NCI-H2029 treated with DMSO at 0.1 percent for 48 hours (cell line): ENCODE measurements at regions not wholly inside any gene's neighbourhood (a gene's known extent, or its start where the extent isn't known, plus 50 kb on each side); places are given as distances from the start of the nearest gene placed in this dataset.
A peak's percentile ranks its signal among the peaks of the same experiment; 100 is the strongest.

Experiments used
- DNase-seq: peaks from one replicate; lab custom pipeline; 2025; lab: John Stamatoyannopoulos, UW

DNA sequence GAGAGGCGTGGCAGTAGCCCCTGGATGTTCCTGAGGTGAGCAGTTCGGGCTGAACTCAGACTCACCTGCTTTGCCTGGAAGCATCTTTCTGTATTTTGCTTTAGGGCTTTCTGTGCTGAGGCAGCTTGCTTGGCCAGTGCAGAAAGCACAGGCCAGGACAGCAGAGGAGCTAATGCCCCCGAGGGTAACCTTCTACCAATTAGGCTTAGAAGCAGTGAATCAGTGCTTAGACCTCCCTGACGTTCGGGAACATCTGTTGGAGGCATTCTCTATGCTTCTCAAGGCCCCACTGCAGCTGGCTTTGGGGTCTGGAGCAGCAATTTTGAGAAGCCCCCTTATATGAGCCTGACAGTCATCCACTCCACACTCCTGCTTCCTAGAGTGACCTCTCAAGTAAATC lies 350.7 kb upstream of the PROK2 start:
- no peak for DNase-seq

DNA sequence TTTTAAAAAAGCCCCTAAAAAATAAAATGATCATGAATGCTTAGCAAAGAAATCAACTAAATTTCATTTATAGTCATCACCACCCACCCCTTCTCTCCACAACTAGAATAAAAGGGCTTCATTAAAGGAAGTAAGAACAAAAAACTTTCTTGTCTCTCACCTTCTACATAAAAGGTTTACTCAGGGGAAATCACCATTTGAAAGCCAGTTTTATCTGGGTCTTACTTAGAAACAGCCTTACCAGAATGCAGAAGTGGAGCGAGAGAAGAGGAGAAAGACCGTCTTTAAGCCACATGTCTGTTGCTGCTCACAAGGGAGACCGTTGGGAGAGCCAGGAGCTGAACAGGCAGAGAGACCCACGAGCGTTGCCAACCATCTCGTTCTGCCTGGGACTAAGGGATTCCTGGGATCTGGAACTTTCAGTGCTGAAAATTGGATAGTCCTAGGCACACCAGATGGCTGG lies 350.1 kb upstream of the PROK2 start:
- DNase-seq = no peak

DNA sequence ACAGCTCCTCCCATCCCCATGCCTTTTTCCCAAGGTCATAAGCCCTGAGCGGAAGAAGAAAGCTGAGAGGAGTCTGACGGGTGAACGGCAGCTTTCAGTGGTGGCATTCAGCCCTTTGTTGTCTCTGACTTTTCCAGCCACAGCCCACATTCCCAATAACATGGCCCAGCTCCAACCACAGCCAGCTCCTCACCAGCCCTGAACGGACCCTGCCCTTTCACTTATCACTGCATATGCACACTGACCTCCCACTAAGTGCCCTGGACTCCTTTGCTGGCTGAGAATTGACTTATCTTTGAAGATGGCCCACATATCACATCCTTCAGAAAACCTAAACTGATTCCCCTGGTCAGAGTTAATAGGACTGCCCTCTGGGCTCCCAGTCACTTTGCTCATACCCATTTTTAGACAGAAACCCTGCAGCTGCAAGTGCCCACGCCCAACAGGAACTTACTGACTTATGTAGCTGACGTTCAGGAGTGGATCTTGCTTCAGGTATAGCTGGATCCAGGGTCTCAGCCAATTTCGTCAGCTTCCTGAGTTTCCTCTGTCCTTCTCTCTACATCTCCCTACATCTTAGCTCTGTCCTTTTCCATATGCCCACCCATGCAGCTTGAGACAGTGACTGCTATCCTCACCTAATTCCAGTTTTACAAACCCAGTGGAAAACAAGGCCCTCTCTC lies 348.5 kb upstream of the PROK2 start:
- DNase-seq = no peak

DNA sequence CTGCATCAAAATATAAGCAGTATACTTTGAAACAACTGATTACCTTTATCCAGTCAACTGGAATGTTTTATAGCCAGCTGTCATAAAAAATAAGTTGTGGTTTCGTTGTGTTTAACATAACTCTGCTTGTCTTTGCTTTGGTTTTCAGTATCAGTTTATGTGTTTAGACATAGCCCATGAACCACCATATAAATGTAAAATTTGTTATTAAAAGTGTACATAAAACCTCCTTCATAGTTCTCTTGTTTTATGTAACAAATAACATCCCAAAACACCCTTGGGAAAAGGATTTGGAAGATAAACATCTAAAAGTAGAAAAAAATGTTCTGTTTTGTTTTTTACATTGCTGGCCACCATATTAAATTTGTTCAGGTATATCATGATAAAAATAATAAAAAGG lies 347.0 kb upstream of the PROK2 start:
- DNase-seq = no peak

DNA sequence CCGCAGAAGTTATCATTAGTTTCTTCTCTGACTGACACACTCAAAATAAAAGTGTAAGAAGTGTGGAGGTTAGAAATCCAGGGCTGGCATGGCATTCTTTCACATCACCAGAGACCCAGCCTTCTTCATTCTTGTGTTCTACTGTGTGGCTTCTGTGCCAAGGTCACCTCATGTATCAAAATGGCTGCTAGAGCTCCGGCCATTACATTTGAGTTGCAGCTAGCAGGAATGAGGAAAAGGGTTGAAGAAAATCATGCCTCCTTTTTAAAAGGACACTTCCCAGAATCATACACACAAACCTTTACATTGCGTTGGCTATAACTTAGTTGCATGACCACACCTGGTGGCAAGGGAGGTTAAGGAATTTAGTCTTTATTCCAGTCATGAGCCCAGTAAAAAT lies 345.6 kb upstream of the PROK2 start:
- no peak for DNase-seq

DNA sequence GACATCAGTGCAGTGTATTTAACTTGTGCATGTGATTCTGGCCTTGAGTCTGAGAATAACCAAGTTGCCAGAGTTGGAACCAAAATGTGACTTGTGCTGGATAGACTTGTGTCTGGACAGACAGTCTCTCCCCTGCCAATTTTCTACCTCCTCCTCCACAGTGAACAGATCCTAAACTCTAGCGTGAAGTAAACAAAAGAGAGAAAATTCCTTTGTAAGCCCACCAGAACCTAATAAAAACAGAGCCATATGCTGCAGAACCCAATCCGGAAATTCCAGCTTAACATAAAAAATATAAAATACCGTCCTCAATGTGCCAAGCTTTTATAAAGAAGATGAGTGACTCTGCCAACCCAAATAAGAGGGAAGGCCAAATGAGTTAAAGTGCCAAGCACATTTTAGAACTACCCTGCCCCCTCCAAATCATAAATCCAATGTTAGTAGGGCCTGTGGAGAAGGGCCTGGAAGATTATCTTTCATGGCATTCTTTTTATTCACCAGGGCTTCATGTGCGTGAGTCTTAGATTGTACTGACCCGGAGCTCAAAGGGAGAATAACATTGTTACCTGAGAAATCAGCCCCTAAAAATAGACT lies 344.6 kb upstream of the PROK2 start:
- no peak for DNase-seq

DNA sequence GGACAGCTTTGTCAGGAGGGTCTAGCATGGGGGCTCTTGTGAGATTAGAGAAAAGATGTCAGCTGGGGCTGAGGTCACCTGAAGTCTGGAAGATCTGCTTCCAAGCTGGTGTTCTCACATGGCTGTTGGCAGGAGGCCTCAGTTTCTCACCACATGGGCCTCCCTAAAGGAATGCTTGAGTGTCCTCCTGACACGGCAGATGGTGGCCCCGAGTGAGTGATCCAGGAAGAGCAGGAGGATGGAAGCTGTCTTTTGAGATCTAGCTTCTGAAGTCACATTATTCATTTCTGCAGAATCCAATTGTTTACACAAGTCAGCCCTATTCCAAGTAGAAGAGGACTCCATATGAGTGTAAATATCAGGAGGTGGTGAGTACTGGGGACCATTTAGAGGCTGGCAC lies 344.0 kb upstream of the PROK2 start:
- no peak for DNase-seq

DNA sequence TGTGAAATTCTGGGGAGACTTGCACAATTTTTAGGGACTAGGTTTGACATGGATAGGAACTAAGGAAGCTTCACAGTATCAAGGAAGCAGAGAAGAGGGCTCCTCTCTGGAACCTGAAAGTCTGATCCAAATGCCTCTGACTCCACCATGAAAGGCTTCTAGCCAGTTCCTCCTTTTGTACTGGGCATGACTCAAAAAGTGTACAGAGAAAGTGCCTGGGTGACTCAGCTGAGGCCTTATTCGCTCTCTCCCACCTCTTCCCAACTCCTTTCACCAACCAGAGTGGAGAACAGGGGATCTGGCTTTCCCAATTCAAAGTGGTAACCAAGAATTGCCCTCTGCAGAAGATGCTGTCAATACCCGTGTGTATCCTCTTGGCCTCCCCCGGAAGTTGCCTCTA lies 342.9 kb upstream of the PROK2 start:
- DNase-seq = no peak

DNA sequence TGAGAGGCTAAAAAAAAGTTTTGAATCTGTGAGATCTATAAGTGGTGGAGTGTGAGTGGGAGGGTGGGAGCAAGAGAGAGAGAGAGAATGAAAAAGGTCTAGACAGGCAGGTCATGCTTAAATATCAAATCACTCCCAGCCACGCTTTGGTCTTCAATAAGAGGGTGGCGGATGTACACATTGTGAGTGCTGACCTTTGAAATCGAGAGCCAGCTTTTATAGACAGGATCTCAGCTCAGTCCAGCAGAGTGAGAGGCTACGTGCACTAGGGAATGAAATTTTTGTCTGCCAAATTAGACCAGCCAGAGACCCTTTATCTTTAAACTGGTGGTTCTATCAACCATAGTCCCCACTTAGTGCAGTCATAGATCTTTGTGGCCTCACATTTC lies 342.3 kb upstream of the PROK2 start:
- no peak for DNase-seq

DNA sequence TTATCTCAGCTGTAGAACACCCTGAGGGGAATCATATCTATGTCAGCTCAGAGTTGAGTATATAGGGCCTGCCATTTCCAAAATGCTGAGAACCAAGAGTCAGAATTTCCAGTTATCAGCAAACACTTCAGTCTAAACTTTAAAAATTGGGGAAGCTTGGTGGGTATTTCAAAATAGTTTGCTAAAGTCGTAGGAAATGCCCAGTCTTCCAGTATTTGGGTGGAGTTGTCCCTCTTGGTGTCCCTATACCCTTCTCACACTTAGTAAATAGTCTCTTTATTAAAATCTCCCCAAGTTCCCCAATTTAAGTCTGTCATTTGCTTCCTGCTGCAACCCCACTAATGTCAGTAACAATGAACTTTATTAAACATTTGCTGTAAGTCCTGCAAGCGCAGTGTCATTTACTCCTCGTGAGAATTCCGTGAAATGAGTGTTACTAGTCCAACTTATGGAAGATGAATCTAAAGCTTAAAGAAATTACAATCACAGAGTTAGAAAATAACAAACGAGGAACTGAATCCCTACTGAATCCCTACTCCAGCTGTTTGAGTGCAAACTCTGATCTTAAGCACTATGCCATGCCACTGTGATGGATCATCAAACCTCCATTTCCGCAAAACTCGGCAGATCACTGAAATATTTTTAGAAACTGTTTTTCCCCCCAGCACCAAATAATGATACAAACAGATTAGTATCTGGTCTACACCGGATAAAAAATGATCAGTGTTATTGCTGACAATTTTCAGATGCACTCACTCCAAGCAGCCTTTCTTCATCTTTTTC lies 341.7 kb upstream of the PROK2 start:
- no peak for DNase-seq

DNA sequence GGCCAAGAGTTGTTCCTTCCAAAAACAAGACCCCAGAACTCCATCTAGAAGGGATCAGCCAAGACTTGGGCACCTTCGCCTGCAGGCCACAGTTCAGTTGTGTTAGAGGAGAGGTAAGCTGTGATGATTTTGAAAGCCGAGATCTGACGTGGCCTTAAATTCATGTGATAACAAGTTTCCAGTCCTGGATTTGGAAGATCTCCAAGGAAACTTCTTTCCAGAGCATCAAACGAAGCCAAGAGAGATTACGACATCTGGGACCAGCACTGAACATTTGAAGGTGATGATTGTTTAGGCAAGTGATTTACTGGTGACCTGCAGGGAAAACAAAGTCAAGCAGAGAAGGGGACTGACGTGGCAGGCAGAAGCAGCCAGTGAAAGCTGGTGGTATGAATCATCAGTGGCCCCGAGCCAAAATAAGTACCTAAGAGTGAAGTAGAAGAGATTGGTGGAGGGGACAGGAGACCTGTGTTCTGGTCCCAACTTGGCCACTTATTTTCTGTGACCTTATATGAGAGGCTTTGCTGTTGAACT lies 339.0 kb upstream of the PROK2 start:
- no peak for DNase-seq

DNA sequence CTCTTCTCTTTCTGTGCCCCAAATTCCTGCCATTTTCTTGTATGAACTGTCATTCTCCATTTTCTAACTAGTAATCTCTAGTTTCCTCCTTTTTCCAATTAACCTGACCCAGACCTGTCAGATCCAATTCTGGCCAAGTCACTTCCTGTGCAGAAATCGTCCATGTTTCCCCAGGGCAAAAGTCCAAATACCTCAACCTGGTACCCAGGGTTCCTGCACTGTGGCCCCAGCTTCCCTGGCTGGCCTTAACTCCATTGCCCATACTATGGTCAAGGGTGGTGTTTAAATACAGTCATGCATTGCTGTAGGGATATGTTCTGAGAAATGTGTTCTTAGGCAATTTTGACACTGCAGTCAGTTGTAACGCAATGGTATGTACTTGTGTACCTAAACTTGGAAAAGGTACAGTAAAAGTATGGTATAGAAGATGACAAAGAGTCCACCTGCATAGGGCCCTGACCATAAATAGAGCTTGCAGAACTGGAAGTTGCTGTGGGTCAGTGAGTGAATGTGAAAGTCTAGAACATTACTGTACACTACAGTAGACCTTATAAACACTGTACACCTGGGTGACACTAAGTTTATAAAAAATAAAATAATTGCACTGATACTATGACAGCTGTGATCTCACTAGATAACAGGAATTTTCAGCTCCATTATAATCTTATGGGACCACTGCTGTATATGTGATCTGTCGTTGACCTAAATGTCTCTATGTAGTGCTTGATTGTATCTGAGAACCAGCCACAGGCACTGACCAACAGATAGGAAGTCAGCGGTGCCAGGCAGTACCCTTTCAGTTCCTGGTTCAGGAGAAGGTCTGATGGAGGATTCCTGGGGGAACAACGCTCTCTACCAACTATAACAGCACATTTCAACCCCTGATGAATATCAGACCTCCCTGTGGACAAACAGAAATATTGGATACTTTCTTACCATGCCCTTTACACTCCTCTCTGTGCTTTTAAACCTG lies 336.1 kb upstream of the PROK2 start:
- no peak for DNase-seq

DNA sequence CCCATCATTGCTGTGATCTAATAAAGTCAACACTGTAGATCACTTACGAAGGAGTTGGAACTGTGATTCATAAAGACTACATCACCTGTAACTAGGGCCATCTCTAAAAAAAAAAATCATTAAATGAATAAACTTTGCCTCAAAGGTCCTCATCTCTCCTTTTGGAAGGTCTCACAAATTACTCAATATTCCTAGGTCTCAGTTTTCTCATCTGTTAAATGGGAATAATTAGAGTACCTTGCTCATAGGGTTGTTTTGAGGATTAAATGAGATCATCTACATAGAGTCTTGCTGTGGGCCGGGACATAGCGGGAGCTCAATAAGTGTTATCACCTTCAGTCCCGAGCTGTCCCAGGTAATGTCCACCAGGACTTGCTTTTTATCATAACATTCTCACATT lies 335.1 kb upstream of the PROK2 start:
- no peak for DNase-seq

DNA sequence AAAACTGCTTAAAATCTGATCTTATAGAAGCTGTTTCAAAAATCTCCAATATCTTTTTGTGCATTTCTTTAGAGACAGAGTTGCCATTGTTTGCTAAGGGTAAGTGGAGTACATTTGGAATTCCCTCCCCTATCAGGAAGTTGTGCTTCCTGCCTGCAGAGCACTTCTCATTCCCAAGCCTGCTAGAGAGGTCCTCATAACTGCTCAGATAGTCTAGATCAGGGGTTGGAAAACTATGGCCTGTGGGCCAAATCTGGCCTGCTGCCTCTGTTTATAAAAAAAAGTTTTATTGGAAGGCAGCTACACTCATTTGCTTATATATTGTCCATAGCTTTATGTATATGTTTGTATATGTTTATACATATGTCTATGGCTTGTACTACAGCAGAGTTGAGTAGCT lies 333.7 kb upstream of the PROK2 start:
- DNase-seq = no peak

DNA sequence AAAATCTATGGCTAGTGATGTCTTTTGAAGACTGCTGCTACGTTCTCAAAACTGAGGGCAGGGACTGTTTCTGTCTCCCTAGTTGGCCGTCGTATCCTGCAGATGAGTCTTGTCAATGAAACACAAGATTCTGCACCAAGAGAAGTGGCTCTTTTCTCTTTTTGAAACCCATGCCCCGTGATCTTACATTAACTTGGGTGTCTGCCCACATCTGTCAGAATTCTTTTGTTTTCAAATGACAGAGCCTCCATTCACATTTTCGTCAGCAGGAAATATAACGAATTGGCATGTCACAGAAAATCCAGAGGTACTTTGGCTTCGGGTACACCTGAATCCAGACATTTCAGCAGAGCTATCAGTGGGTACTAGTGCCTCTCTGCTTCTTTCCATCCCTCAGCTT lies 331.3 kb upstream of the PROK2 start:
- DNase-seq = no peak

DNA sequence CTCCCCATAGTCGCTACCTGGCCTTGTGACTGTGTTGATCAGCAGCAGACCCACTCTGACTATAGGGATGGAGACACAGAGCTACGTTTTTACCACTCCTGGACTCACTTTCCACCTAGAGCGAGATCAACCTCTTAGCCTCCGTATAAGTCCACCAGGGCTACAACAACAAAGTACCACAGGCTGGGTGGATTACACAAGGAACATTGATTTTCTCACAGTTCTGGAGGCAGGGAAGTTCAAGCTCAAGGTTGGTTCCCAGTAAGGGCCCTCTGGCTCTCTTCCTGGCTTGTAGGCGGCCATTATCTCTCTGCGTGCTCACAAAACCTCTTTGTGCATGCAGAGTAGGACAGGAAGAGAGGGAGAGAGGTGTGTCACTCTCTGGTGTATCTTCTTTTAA lies 330.4 kb upstream of the PROK2 start:
- DNase-seq = no peak

DNA sequence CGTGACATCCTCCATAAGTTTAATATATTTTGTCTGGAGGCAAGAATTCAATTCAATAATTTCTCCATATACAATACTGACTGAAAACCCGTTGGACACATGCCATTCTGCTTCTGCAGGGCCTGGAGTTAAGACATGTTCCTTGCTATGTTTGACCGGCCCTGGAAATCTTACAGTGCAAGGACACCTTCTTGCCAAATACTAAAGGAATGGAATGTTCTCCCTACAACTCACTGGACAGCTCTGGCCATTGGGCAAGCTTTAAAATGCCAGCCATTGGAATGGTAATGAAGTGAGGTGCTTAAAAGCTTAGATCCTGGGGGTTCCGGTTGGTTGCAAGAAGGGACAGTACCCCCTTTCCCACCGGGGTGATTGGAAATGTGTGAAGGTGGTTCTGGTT lies 329.8 kb upstream of the PROK2 start:
- DNase-seq = no peak

DNA sequence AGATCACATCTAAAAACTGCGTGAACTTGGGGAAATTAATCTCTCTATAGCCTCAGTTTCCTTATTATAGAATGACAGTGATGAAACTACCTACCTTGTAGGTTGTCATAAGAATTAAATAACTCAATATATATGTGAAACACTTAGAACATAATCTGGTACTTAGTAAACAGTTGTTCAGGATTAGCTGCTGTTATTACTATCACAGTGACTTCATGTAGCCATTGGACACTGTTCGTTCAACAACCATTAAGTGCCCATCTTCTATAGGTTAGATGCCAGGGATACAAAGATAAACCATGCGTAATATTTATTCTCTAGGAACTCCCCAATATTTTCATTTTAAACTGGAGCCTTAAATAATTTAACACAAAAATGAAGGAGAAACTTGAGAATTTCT lies 329.0 kb upstream of the PROK2 start:
- no peak for DNase-seq

DNA sequence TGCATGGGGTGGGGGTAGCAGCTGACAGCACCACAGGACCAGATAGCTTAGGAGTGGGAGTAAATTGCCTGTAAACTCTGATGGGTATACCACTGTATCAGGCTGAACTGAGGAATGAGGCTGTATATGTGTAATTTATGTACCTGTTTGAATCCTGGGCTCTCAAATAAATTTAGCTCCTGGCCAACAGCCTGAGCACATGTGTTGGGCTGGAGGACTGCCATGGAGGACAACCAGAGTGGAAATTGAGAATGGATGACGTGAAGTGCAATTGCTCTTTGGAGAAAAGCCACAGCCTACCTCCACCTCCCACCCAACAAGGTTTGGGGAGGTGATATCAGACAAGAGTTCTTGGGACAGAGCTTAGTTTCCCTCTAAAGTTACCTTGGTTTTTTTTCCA lies 328.6 kb upstream of the PROK2 start:
- DNase-seq = peak; percentile 3

DNA sequence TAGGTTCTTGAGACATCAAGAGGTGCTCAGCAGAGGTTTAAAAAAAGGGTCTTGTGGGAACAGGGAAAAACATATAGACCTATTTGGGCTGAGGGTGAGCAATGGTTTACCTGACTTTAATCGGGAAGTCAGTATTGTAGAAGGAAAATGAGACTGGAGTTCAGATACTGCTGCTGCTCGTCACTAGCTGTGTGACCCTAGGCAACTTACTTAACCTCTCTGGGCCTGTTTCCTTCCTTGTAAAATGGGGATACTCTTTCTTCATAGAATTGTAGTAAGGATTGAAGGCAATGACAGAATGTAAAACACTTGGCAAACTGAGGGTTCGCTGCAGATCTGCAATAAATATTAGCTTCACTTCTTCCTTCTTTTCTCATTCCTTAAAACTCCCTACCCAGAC lies 327.5 kb upstream of the PROK2 start:
- DNase-seq = no peak

DNA sequence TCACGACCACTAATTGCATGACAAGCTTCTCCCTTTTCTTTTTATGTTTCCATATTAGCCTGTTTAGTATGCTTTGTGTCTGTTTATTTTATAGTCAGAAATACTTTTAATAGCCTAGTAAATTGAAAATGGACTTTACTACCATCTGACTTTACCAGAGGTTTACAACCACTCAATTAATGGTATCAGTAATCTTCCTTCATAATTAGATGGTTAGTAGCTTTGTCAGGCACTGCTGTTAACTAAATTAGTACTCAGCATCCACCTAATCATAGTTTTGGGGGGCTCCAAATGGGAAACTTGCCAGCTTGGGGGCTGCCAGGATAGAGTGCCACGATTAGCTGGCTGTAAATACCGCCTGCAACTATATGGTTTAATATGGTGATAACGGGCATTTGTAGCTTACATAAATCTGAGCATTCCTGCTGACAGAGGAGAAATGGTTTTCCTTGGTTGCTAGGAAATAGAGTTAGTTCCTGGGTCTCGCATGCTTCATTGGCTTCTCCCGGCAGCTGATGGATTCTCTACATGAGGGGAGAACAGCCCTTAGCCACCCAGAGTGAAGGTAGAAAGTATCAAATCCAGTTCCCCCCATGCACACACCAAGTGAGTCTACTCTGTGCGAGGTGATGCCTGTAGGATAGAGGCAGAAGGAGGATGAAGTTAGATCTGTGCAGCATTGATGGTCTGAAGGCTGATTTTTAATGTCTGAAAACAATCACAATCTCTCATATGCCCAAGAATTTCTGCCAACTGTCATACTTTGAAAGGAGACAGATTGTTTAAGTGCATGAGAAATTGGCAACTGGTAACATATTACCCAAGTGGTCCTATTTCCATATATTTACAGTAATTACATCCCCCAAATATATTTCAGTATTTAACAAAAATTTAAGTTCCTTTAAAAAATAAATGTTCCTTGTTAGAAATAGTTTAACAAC lies 326.6 kb upstream of the PROK2 start:
- no peak for DNase-seq
